T-cell (primary cell): ENCODE measurements at regions not wholly inside any gene's neighbourhood (a gene's known extent, or its start where the extent isn't known, plus 50 kb on each side); places are given as distances from the start of the nearest gene placed in this dataset.

Experiments
- ATAC-seq, 4 experiments: fragments of 200-7000 bp in 3 of 4; fragments of 150-1000 bp in 1 of 4; cut with Tn5 transposase; replicated peaks in 1 of 4; 1 replicate in 3 of 4; 2 replicates in 1 of 4; pipeline ENCODE4 v1.10.0; 2021; ENCODE audit warnings: moderate library complexity in 3 of 4, mild to moderate bottlenecking in 2 of 4, moderate number of reproducible peaks in 1 of 4
- CTCF ChIA-PET, 2 donors: fragments of 300-600 bp; sonication (Branson Sonifier 250); formaldehyde crosslinking; loops; one replicate each; lab custom pipeline; 2022; ENCODE audit warnings: antibody characterized with exemption in 2 of 2; lab: Charles Lee
- POLR2A ChIA-PET, 2 donors: fragments of 300-600 bp; sonication (Branson Sonifier 250); formaldehyde crosslinking; loops; one replicate each; lab custom pipeline; 2022; ENCODE audit warnings: antibody characterized with exemption in 2 of 2; lab: Charles Lee
- DNase-seq, 35 experiments: peaks; one replicate each; pipeline versions ENCODE4 v3.0.0 to v3.0.0-alpha.2; 2013 to 2023
- H3K27ac ChIP-seq: one replicate; pipeline ENCODE4 v1.5.1; 2013; ENCODE audit warnings: low read length
- H3K27me3 ChIP-seq, 2 experiments: replicated peaks in 1 of 2; 1 replicate in 1 of 2; 2 replicates in 1 of 2; pipeline versions ENCODE4 v1.6.1 to v1.7.0; 2013; ENCODE audit warnings: low read length in 1 of 2, mixed read lengths in 1 of 2; ENCODE audit not compliant: control insufficient read depth in 2 of 2, insufficient read depth in 2 of 2; ENCODE audit errors: extremely low read depth in 1 of 2
- H3K36me3 ChIP-seq, 2 donors: 1 replicate in 1 of 2; 2 replicates in 1 of 2; pipeline versions ENCODE4 v1.6.1 to v1.7.0; 2013; ENCODE audit warnings: low read length in 1 of 2; ENCODE audit not compliant: control insufficient read depth in 2 of 2, insufficient read depth in 1 of 2; ENCODE audit errors: extremely low read depth in 1 of 2
- H3K4me1 ChIP-seq, 2 experiments: 1 replicate in 1 of 2; 2 replicates in 1 of 2; pipeline versions ENCODE4 v1.6.1 to v1.7.0; 2013; ENCODE audit warnings: low read length in 2 of 2, mixed read lengths in 1 of 2; ENCODE audit not compliant: insufficient read depth in 2 of 2, control insufficient read depth in 1 of 2; ENCODE audit errors: extremely low read depth in 1 of 2
- H3K4me3 ChIP-seq, 2 donors: 1 replicate in 1 of 2; 2 replicates in 1 of 2; pipeline versions ENCODE4 v1.5.1 to v1.7.0; 2013; ENCODE audit warnings: mild to moderate bottlenecking in 2 of 2, low read length in 1 of 2, moderate library complexity in 1 of 2; ENCODE audit not compliant: control insufficient read depth in 1 of 2; ENCODE audit errors: extremely low read depth in 1 of 2
- H3K9me3 ChIP-seq: 2 replicates; pipeline ENCODE4 v1.7.0; 2013
- H3K27ac Mint-ChIP-seq, 2 donors: one replicate each; pipeline ENCODE4 v1.8.0; 2020 to 2021; ENCODE audit warnings: mild to moderate bottlenecking in 2 of 2, mixed read lengths in 2 of 2
- H3K27me3 Mint-ChIP-seq, 2 donors: one replicate each; pipeline ENCODE4 v1.8.0; 2021 to 2022; ENCODE audit warnings: mixed read lengths in 2 of 2
- H3K36me3 Mint-ChIP-seq: one replicate; pipeline ENCODE4 v1.8.0; 2021; ENCODE audit warnings: mixed read lengths
- H3K4me1 Mint-ChIP-seq, 3 donors: one replicate each; pipeline ENCODE4 v1.8.0; 2020 to 2022; ENCODE audit warnings: mixed read lengths in 3 of 3, mild to moderate bottlenecking in 1 of 3
- H3K4me3 Mint-ChIP-seq, 3 donors: one replicate each; pipeline ENCODE4 v1.8.0; 2020 to 2022; ENCODE audit warnings: mild to moderate bottlenecking in 3 of 3, mixed read lengths in 3 of 3, moderate library complexity in 3 of 3
- H3K9me3 Mint-ChIP-seq, 3 donors: one replicate each; pipeline ENCODE4 v1.8.0; 2020 to 2022; ENCODE audit warnings: mixed read lengths in 3 of 3
- WGBS: methylation state at CpG from one replicate; pipeline ENCODE4 v1.1.5; 2013; ENCODE audit warnings: missing lambda C conversion rate; ENCODE audit not compliant: insufficient coverage; 5-methylcytosine and 5-hydroxymethylcytosine counted together

DNA sequence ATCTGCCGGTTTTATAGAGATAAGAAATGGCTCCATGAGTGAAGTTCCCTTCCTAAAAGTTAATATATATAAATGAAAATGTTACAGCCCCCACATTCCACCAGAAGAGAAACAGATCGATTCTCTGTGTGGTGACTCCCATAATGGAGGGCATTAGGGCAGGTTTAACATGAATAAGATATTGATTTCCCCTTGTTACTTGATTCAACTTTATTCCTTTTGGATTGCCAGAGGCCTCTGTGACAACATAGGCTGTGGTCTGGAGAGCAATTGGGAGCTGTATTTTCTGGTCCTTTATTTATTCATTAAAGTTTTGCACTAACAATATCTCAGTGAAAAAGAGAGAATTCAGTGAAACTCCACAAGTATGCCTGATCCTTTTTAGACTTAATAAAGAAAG, 125.2 kb upstream of the CCDC196 start:
- Mint-ChIP-seq H3K4me3 (no peak overlapping the region), H3K27ac (no peak overlapping the region), H3K27me3 (peaks cover 0 to 5% of the 10 kb centered on the region in 2 donors), H3K9me3 (no peaks in the 10 kb centered on the region), H3K4me1 (no peaks in the 10 kb centered on the region), H3K36me3 (no peaks in the 10 kb centered on the region)
- Histone ChIP-seq H3K27ac (no peak overlapping the region), H3K36me3 (no peaks in the 10 kb centered on the region), H3K4me1 (no peaks in the 10 kb centered on the region), H3K4me3 (no peak overlapping the region), H3K27me3 (no peaks in the 10 kb centered on the region), H3K9me3 (no peaks in the 10 kb centered on the region)
- WGBS: no CpG with 5 or more reads among the region's 2 CpGs
- ATAC-seq (no peak), DNase-seq (no peak)
- ChIA-PET CTCF (interaction anchor here in 1 of 2 donors (0.7 to 3.3 kb wide), 3 partner anchors 11 to 925 kb away, joined by 4 to 35 read pairs (median 22); no protein-coding TSS in a partner anchor), POLR2A (interaction anchor here in 1 of 2 donors (0.6 kb wide), 1 partner anchor 1973 kb away, joined by 3 read pairs; no protein-coding TSS in a partner anchor)

DNA sequence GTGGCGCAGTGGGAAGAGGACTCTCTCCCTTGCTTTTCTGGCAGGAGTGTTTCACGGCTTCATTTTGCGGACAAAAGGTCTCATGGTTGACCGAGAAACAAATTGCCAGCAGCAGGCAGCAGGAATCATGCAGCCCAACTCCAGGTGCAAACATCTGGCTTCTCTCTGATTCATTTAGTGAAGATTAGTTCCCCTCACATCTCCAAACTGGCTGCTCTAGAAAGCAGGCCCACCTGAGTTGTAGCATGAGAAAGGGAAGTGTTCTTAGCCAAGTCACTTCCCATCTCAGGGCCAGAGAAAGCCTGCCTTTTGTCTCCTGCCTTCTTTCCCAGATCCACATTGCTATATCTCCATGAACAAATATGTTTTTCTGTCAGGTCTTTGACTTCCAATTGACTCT, 120.8 kb upstream of the CCDC196 start:
- H3K4me1 Mint-ChIP-seq: no peaks in the 10 kb centered on the region
- H3K27ac Mint-ChIP-seq: no peak overlapping the region
- H3K4me3 ChIP-seq: no peak overlapping the region
- H3K9me3 ChIP-seq: no peaks in the 10 kb centered on the region
- H3K4me1 ChIP-seq: no peaks in the 10 kb centered on the region
- no peak overlapping the region for H3K27ac ChIP-seq
- no peaks in the 10 kb centered on the region for H3K9me3 Mint-ChIP-seq
- WGBS: 95% methylated on average over 3 of the region's 4 CpGs
- peaks cover 0 to 5% of the 10 kb centered on the region in 2 donors for H3K27me3 Mint-ChIP-seq
- DNase-seq (no peak), ATAC-seq (no peak)
- H3K36me3 ChIP-seq: no peaks in the 10 kb centered on the region
- ChIA-PET POLR2A (interaction anchor here in 1 of 2 donors (0.6 kb wide), 1 partner anchor 23 kb away, joined by 3 read pairs; no protein-coding TSS in a partner anchor), CTCF (no interaction called here)
- no peaks in the 10 kb centered on the region for H3K36me3 Mint-ChIP-seq
- H3K4me3 Mint-ChIP-seq: no peak overlapping the region
- no peaks in the 10 kb centered on the region for H3K27me3 ChIP-seq

DNA sequence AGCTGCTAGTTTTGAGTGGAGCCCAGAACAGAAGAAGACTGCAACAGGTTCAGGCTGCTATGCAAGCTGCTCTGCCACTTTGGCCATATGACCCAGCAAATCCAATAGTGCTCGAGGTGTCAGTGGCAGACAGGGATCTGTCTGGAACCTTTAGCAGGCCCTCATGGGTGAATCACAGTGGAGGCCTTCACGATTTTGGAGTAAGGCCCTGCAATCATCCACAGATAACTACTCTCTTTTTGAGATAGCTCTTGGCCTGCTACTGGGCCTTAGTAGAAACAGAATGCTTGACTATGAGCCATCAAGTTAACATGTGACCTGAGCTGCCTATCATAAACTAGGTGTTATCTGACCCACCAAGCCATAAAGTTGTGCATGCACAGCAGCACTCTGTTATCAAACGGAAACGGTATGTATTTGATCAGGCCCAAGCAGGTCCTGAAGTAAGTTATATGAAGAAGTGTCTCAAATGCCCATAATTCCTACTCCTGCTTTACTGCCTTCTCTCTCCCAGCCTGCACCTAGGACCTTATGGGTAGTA, 116.9 kb upstream of the CCDC196 start:
- Mint-ChIP-seq H3K27ac (no peak overlapping the region), H3K4me3 (no peak overlapping the region), H3K4me1 (no peaks in the 10 kb centered on the region), H3K9me3 (no peaks in the 10 kb centered on the region), H3K27me3 (peaks cover 0 to 5% of the 10 kb centered on the region in 2 donors), H3K36me3 (no peaks in the 10 kb centered on the region)
- CTCF ChIA-PET: no interaction called here
- 56% methylated on average over 2 of the region's 4 CpGs for WGBS
- Histone ChIP-seq H3K27me3 (no peaks in the 10 kb centered on the region), H3K4me1 (no peaks in the 10 kb centered on the region), H3K9me3 (no peaks in the 10 kb centered on the region), H3K36me3 (no peaks in the 10 kb centered on the region), H3K27ac (no peak overlapping the region), H3K4me3 (no peak overlapping the region)
- ATAC-seq (no peak), DNase-seq (no peak)
- POLR2A ChIA-PET: interaction anchor here in 1 of 2 donors (0.5 kb wide), 1 partner anchor 11 kb away, joined by 3 read pairs; no protein-coding TSS in a partner anchor

DNA sequence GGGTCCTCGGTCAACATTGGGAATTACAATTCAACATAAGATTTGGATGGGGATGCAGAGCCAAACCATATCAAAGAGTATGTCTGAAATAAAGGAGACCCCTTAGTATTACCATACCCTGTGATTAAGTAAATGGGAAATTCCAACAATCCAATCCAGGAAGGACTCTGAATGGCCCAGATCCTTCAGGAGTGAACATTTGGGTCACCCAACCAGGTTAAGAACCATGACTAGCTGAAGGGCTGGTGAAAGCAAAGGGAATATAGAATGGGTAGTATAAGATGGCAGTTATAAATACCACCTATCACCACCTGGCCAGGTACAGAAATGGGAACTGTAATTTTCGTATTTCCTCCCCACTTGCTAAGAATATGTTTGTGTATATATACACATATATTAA, 114.4 kb upstream of the CCDC196 start:
- Mint-ChIP-seq H3K36me3 (no peaks in the 10 kb centered on the region), H3K27me3 (no peaks in the 10 kb centered on the region), H3K4me1 (no peaks in the 10 kb centered on the region), H3K27ac (no peak overlapping the region), H3K9me3 (no peaks in the 10 kb centered on the region), H3K4me3 (no peak overlapping the region)
- CTCF ChIA-PET: no interaction called here
- Histone ChIP-seq H3K4me1 (no peaks in the 10 kb centered on the region), H3K4me3 (no peak overlapping the region), H3K27me3 (no peaks in the 10 kb centered on the region), H3K36me3 (no peaks in the 10 kb centered on the region), H3K9me3 (no peaks in the 10 kb centered on the region), H3K27ac (no peak overlapping the region)
- ATAC-seq: no peak
- POLR2A ChIA-PET: no interaction called here
- WGBS: no CpG with 5 or more reads among the region's 2 CpGs
- DNase-seq: no peak

DNA sequence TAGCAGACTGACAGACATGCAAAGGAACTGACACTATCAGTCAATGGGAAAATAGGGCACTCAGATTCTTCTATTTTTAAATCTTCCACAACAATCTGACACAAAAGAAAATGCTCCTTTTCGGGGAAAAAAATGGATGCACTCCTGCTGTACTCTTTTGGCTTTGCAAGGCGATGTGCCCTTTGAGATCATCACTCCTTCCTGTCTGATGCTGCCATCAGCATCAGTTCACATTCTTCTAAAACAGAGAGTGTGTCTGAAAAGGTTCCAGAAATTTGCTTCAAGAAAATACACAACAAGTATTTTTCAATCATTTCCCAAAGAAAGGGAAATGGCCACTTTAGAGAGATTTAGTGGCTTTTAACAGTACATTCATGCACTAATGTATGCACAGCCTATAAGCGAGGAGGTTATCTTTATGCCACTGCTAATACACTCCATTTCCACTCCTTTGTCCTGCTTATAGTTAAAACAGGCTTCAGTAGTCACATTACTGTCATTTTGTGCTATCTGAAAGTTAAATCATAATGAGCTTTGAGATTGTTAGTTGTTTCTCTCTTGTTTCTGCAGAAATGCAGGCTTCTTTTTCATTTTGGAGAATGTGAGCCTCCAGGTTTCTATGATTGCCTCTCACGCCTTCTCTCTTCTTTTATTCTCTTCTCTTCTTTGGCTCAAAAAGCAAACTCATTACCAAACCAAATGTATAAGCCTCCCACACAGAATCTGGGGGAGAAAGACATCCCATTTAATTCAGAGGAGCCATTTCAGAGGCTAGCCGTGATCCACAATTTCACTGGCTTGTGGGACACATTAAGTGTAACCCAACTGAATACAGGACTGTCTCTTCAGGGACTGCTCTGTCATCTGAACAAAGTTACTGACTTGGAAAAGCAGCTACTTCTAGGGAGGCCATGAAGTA, 110.9 kb upstream of the CCDC196 start:
- Mint-ChIP-seq H3K27me3 (no peaks in the 10 kb centered on the region), H3K4me1 (no peaks in the 10 kb centered on the region), H3K9me3 (no peaks in the 10 kb centered on the region), H3K27ac (no peak overlapping the region), H3K4me3 (no peak overlapping the region), H3K36me3 (no peaks in the 10 kb centered on the region)
- H3K9me3 ChIP-seq: no peaks in the 10 kb centered on the region
- POLR2A ChIA-PET: no interaction called here
- WGBS: 84% methylated on average over 3 of the region's 5 CpGs
- H3K4me1 ChIP-seq: no peaks in the 10 kb centered on the region
- DNase-seq: no peak
- no peak overlapping the region for H3K27ac ChIP-seq
- H3K36me3 ChIP-seq: no peaks in the 10 kb centered on the region
- no peak for ATAC-seq
- CTCF ChIA-PET: no interaction called here
- no peak overlapping the region for H3K4me3 ChIP-seq
- H3K27me3 ChIP-seq: no peaks in the 10 kb centered on the region

DNA sequence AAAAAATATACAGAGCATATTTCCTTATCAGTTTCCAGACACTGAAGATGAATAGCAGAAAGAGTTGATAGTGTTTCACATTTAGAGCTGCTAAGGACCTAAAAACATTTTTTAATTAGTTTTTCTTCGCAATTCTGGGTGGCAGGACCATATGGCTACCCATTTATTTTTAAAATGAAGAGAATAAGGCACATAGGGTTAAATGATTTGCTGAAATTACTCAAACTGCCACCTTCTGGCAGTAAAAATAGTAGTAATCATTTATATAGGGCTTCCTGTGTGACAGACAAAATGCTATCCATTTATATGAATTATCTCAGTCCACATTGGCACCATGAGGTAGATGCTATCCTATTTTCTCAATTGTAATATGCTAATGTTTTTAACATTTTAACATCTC, 108.6 kb upstream of the CCDC196 start:
- POLR2A ChIA-PET: no interaction called here
- H3K27ac ChIP-seq: no peak overlapping the region
- no CpG with 5 or more reads among the region's 1 CpG for WGBS
- no peaks in the 10 kb centered on the region for H3K36me3 Mint-ChIP-seq
- no peaks in the 10 kb centered on the region for H3K36me3 ChIP-seq
- CTCF ChIA-PET: interaction anchor here in 1 of 2 donors (0.8 kb wide), 1 partner anchor 18 kb away, joined by 3 read pairs; no protein-coding TSS in a partner anchor
- no peaks in the 10 kb centered on the region for H3K9me3 Mint-ChIP-seq
- DNase-seq: no peak
- ATAC-seq: no peak
- H3K4me3 Mint-ChIP-seq: no peak overlapping the region
- no peaks in the 10 kb centered on the region for H3K27me3 ChIP-seq
- H3K4me1 Mint-ChIP-seq: no peaks in the 10 kb centered on the region
- H3K9me3 ChIP-seq: no peaks in the 10 kb centered on the region
- H3K4me1 ChIP-seq: no peaks in the 10 kb centered on the region
- no peak overlapping the region for H3K4me3 ChIP-seq
- no peaks in the 10 kb centered on the region for H3K27me3 Mint-ChIP-seq
- no peak overlapping the region for H3K27ac Mint-ChIP-seq
